Fibroblast of lung (primary cell): ENCODE measurements at regions not wholly inside any gene's neighbourhood (a gene's known extent, or its start where the extent isn't known, plus 50 kb on each side); places are given as distances from the start of the nearest gene placed in this dataset.

Experiments used
- CTCF ChIP-seq, 2 donors: IDR thresholded peaks in 1 of 2; conservative IDR thresholded peaks in 1 of 2; 1 replicate in 1 of 2; 2 replicates in 1 of 2; pipeline ENCODE4 v1.5.1; 2011 to 2012; ENCODE audit warnings: low read length in 2 of 2, control low read depth in 1 of 2, inconsistent platforms in 1 of 2, low read depth in 1 of 2, mild to moderate bottlenecking in 1 of 2
- EZH2 ChIP-seq: IDR thresholded peaks from 2 replicates; pipeline ENCODE4 v1.5.1; 2012; ENCODE audit warnings: low read length, control low read depth, mild to moderate bottlenecking; ENCODE audit errors: missing control alignments

GRCh38 chr6:113277111-113277510 is 580.0 kb upstream of the MARCKS start:
- TF ChIP-seq CTCF (conservative IDR thresholded peaks at IDR 0.05 in 1 of 2, IDR thresholded peaks at IDR 0.05 in 1 of 2; ENCODE audit: low read depth in 1 of 2, low read length in 2 of 2) = no peak
- TF ChIP-seq EZH2 = no peak
